T47D (cell line): ENCODE measurements at regions not wholly inside any gene's neighbourhood (a gene's known extent, or its start where the extent isn't known, plus 50 kb on each side); places are given as distances from the start of the nearest gene placed in this dataset.
"Not testable (repeated sequence)": the region's sequence is repeated elsewhere in the genome, so short reads cannot be mapped to it uniquely, and the experiment has no call there.

Experiments
- DNase-seq, 2 experiments: peaks; one replicate each; pipeline versions ENCODE4 v3.0.0 to v3.0.0-alpha.2; 2011 to 2012; ENCODE audit warnings: low read depth in 1 of 2, low spot score in 1 of 2
- JUND ChIP-seq: IDR thresholded peaks from 2 replicates; pipeline ENCODE4 v1.6.1; 2012; ENCODE audit warnings: low read depth
- in situ Hi-C: cut with HindIII; loops from 2 replicates; pipeline ENCODE4 v1.10.0; 2016; ENCODE audit warnings: low sequenced_read_pairs, low pct_unique_long_range_greater_than_20kb

DNA sequence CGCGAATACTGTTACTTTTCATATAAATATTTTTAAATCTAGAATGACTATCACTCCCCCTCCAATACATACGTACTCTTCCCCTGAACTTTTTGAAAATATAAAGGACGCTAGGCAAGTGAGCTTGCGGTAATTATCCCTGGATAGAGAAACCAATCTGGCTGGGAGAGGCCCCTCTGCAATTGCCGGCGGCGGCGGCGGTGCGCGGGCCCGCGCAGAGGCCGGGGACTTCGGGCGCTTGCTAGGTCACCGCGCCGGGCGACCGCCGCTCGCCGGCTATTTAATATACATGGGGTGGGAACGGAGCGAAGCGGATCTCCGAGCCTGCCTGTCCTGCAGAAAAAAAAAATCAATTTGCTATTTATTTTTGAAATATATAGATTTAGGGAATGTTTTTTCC, 416.3 kb upstream of the ESRRG start:
- no peak for DNase-seq
- in situ Hi-C loops, result no loop called here
- TF ChIP-seq JUND, result no peak

DNA sequence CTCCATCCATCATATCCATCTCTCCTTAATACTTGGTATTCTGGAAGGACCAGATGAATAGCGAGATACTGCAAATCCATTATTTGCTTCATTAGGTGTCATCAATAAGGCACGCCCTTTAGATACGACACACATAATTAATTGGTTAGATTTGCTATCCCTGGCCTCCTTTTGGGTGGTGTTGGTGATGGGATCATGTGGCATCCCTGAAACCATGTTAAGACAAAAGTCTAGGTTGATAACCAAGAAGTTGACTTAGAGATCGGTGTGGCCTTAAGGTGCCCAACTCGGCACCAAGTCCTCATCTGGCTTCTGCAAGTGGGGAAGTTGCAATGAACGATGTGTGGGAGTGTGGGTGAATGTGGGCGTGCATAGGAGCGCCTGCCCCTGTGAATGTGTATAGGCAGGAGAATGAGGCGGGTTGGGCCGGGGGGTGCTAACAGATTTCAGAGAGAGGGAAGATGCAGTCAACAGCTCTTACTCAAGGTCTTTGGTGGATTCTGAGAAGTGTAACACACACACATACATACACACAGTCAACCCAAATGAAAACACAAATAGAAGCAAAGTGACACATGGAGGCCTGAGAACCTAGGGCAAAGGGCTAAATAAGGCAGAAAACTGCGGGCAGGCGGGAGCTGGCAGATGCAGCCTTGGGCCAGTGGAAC, 415.7 kb upstream of the ESRRG start:
- DNase-seq, result no peak
- TF ChIP-seq JUND, result no peak
- in situ Hi-C loops, result no loop called here

DNA sequence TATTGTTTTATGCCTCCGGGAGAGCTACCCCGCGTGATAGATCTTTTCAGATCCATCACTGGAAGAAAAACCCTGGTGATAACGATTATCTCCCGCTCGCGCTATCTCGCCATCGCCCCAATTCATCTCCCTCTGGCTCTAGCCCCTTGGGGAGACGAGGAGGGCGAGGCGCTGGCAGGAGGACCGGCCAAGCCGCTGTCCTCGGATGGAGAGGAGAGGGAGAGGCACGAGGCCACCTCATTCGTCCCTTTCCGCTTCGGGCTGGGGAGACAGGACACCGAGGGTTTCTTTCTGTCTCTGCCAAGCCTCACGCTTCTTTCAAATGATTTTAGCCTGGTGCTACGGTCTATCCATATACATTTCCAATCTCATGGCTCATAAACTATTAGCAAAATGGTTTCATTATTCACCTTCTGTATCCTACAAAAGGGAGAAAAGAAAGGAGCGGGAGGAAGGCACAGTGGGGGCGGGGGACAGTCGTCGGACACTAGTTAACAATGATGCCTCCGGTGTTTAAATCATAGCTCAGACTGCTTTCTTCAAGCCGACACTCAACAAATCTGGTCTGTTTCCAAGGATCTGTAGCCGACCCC, 415.0 kb upstream of the ESRRG start:
- in situ Hi-C loops, result no loop called here
- no peak for TF ChIP-seq JUND
- no peak for DNase-seq

DNA sequence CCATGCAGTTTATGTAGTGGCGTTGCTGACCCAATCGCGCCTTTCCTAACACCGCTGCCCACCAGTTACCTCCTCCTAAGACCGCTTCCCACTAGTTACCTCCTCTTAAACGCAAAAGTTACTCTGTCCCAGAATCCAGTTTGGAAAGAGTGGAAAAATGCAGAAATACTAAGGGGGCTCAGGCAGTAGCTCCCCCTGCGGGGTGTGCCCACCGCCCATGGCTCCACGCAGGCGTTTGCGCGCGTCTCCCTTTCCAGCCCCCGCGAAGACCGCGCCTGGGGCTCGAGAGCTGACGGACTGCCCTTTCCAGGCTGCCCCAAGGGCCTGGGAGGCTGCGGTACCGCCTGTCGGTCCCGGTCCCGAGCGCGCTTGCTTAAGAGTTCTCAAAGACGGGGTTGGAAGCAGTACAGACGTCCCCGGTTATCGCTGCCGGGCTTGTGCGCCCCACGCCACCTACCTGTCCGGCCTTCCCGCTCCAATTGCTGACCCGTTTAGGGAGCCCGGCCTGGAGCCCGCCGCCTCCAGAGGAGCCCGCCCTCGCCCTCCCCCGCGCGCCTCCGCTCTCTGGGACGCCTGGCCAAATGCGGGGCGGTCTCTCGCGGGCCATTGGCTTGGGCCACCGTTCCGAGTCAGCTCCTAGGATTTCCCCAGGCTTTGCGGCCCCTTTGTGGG, 414.1 kb upstream of the ESRRG start:
- no peak for TF ChIP-seq JUND

DNA sequence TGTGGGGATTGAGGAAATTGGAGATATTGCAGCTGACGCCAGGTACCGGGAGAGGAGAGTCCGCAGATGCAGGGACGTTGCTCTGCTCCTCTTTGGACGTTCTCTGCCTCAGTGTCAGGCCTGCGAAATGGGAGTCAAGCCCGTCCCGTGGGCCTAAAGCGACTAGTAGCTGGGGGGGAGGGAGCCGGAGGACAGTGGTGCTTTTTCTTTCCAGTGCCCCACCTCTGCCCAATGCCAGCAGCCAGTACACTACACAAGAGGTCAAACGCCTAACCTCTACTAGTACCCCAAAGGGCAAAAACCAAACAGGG, 413.6 kb upstream of the ESRRG start:
- no peak for TF ChIP-seq JUND
- no peak for DNase-seq
- in situ Hi-C loops, result no loop called here

More for the DNA sequence above, 414.1 kb upstream of the ESRRG start:
- in situ Hi-C loops, result no loop called here
- no peak for DNase-seq

DNA sequence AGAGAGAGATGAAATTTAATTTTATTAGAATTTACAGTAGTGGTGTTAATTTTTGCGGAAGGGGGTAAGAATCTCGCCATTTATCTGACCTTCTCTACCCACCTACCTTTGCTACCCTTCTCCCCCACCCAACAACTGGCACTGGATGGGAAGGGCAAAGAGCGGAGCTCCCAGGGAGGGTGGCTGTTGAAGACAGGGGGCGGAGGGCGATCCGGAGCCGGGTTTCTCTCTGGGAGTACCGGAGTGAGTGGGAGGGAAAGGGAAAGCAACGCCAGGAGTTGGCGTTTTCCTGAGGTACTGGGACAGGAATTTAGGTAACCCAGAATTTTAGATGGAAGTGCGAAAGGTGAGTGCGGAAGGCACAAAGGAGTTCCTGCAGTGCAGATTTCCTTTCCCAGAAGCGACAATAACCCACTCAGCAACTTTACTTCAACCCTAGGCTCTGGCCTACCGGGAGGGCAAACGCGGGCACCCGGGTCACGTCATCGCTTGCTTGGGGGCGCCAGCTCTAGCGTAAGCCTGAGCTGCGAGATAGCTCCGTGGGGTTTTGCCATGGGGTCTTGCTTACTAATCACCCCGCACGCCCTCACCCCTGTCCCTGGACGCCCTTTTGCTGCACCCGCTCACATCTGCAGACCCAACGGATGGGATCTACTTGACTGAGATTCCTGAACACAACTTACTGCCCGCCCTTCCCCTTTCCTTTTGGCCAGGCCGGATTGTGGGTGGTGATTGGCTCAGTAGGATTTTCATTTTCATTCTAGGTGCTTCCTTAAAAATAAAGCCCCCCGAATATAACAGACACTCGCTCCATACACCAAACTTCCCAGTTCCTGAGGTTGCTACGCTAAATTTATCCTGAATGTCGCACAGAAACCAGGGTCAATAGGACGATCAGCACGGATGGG, 413.0 kb upstream of the ESRRG start:
- no peak for TF ChIP-seq JUND
- no peak for DNase-seq
- in situ Hi-C loops, result no loop called here

DNA sequence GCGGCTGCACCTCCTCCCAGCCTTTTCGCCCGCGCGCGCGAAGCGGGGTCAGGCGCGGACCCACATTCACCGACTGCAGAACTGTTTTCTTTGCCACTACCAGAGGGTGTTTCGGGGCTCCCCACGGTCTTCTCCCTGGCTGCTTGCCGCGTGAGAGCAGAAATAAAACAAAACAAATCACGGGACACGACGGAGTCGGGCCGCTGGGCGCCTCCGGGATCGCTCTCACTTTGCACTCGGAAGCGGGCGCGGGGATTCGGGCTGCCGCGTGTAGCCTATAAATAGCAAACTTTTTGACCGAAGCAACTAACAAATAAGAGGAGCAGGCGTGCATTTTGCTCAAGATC, 412.3 kb upstream of the ESRRG start:
- TF ChIP-seq JUND, result no peak
- peak in 1 of 2 experiments; percentile 26 for DNase-seq
- in situ Hi-C loops, result no loop called here

DNA sequence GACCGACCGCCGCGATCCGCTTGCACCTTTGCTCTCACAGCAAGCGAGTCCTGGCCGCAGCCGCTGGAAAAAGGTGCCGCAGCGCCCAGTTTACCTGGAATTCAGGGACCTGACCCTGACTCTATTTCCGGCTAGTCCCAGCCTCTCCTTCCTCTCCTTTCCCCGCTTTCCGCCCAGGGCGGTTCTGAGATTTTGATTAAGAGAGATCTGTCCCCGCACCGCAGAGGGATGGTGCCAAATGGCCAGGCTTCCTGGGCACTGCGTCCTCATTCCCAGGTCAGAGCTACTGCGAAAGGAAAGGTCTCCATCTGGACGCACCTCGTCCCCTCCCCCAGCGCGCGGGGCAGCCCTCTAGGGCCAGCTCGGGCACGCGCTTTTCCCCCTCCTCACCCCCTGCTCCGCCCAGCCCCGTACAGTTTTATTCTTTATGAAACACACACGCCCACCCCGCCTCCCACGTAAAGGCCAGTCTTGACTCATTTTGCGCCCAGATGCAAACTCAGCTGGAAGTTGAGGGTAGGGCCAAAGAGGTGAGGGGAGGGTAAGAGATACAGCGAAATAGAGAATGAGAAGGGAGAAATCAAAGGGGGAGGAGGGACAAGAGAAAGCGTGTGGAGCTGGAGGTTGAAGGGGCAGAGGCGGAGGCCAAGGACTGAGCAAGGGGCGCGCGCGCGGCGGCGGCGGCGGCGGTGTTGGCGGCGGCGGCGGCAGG, 411.8 kb upstream of the ESRRG start:
- in situ Hi-C loops, result no loop called here
- no peak for TF ChIP-seq JUND
- DNase-seq, result peak in 1 of 2 experiments; percentile 37

DNA sequence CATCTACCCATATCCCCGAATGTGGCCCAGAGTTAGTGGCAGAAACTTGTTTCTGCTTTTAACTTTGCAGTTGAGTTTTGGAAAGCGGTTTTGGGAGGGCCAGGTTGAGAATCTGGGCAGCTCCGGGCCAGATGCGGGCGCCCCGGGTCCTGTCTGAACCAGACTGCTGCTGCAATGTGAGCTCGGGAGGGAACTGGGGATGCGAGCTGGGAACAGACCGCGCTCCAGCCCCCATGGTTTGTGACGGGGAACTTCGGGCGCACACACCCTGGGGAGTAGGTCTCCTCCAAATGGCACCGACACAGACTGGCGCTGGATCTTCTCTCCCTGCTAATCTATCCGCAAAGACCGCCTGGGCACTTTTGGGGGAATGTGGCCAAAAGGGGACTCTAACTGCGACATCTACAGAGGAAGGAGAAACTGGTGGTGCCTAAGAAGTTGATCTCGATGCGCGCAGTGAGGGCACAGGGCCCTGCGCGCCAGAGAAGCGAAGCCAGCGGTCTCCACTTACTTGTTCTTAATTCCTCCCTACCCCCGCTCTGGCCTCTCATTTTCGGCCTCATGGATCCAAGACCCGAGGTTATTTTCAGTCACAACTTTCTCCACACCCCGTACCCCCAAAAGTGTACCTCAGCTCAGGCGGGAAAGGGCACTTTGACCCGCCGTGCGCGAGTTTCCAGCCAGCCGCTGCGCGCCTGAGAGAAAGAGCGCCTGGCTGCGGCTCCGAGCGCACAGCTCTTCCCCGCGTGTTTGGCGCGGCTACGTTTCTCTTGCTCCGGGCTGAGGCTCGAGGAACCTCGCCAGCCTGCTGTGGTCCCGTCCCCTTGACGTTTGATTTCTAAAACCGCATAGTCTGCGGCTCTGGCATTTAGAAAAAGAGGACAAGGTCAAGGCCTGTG, 411.0 kb upstream of the ESRRG start:
- DNase-seq, result peak in 1 of 2 experiments; percentile 44
- in situ Hi-C loops, result no loop called here
- no peak for TF ChIP-seq JUND

DNA sequence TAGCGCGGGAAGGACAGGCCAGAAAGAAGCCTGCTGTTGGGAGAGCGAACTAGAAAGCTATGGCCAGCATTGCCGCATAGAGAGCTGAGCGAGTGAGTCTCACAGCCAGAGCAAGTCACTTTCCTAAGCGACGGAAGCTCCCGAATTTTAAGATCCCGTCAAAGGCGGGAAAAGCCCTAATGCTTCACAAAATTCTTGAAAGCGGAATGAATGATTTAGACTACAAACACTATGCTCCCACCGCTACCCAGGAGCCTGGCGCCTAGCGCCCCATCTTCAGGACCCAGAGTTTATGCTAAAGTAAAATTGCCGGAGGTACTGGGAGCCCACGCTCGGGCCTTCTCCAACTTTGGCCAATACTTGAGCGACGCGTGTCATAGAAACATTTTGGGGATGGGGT, 409.9 kb upstream of the ESRRG start:
- TF ChIP-seq JUND, result no peak
- in situ Hi-C loops, result no loop called here
- DNase-seq, result no peak

DNA sequence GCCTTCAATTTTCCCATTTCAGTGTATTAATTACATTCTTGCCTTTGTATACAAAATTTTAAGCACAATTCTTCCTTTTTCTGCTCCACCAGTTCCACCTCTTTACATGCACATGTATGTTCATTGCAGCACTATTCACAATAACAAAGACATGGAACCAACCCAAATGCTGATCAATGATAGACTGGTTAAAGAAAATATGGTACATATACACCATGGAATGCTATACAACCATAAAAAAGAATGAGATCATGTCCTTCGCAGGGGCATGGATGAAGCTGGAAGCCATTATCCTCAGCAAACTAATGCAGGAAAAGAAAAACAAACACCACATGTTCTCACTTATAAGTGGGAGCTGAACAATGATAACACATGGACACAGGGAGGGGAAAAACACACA, 400.1 kb upstream of the ESRRG start:
- in situ Hi-C loops, DNase-seq: not testable (repeated sequence)
